Muscle of leg (tissue), 3 donors: ENCODE measurements at regions not wholly inside any gene's neighbourhood (a gene's known extent, or its start where the extent isn't known, plus 50 kb on each side); places are given as distances from the start of the nearest gene placed in this dataset.

Source experiments
- DNase-seq: peaks from one replicate; pipeline ENCODE4 v3.0.0; 2013
- H3K27ac ChIP-seq: one replicate; pipeline ENCODE4 v1.5.1; 2013; ENCODE audit warnings: mild to moderate bottlenecking, low read length, control low read depth
- H3K27me3 ChIP-seq: one replicate; pipeline ENCODE4 v1.6.1; 2013; ENCODE audit warnings: low read length; ENCODE audit not compliant: control insufficient read depth, insufficient read depth
- H3K36me3 ChIP-seq: one replicate; pipeline ENCODE4 v1.6.1; 2013; ENCODE audit warnings: low read length; ENCODE audit not compliant: control insufficient read depth, insufficient read depth
- H3K4me1 ChIP-seq: one replicate; pipeline ENCODE4 v1.6.1; 2013; ENCODE audit warnings: low read length; ENCODE audit not compliant: control insufficient read depth, insufficient read depth
- H3K4me3 ChIP-seq: one replicate; pipeline ENCODE4 v1.5.1; 2013; ENCODE audit warnings: low read length, control low read depth
- H3K9me3 ChIP-seq: replicated peaks from 2 replicates; pipeline ENCODE4 v1.6.1; 2013; ENCODE audit warnings: low read depth, low read length; ENCODE audit not compliant: control insufficient read depth
- WGBS: methylation state at CpG from one replicate; pipeline ENCODE4 v1.1.5; 2013; ENCODE audit warnings: missing lambda C conversion rate; ENCODE audit not compliant: insufficient coverage; 5-methylcytosine and 5-hydroxymethylcytosine counted together

- Histone ChIP-seq H3K27me3 (no peaks in the 10 kb centered on the region), H3K4me3 (no peak overlapping the region), H3K4me1 (no peaks in the 10 kb centered on the region), H3K36me3 (no peaks in the 10 kb centered on the region), H3K9me3 (no peaks in the 10 kb centered on the region), H3K27ac (no peak overlapping the region)
- DNase-seq: peak; percentile 69
- WGBS: no CpG with 5 or more reads among the region's 5 CpGs
Observed at GRCh38 chr5:42881416-42882117, 69.9 kb upstream of the SELENOP start.

DNA sequence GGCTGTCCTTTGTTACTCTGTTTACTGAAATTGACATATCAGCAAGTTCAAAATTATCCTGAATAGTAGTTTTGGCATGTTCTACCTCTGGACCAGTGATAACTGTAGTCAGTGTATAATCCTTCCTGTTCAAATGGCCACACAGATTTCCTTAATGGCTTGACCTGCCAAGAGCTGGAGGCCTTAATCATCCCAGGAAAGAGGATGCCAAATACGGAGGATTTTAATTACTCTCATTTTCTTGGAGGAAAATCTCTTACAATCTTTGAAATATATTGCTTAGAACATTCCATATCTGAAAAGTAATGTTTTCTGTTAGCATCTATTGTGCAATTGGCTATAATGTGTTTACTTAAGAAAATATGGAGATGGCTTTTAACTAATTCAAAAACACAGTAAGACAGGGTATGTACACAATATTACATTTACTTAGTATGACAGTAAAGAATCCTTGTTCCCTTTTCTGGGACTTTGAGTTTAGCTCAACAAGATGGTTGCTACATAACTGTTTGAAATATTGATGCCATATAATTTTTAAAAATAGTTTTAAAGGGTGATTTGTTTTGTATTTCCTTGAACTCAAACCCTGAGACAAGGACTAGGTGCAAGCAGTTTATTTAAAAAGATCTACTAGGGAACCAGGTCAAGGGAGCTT, 68.9 kb upstream of the SELENOP start:
- WGBS: no CpG with 5 or more reads among the region's 1 CpG
- H3K27ac ChIP-seq: no peak overlapping the region
- no peaks in the 10 kb centered on the region for H3K9me3 ChIP-seq
- H3K36me3 ChIP-seq: no peaks in the 10 kb centered on the region
- H3K27me3 ChIP-seq: no peaks in the 10 kb centered on the region
- H3K4me3 ChIP-seq: no peak overlapping the region
- H3K4me1 ChIP-seq: no peaks in the 10 kb centered on the region
- DNase-seq: no peak

DNA sequence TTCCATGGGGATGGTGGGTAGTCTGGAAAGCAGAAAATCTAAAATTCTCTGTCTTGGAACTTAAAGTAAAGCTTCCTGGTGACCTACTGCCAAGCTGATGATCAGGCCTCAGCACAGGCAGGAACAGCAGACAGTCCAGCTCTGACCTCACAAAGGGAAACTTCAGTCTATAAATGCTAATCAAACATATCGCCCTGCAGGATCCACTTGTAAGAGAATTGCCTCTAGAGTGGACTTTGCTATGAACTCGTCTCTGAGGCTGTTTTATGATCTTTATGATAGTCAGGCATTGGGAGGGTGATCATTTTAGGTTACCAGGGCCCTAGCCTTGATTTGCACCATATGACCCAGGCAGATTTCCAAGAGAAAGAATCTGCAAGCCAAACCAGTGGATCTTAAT, 67.6 kb upstream of the SELENOP start:
- no peaks in the 10 kb centered on the region for H3K27me3 ChIP-seq
- WGBS: no CpG with 5 or more reads among the region's 2 CpGs
- H3K27ac ChIP-seq: no peak overlapping the region
- H3K9me3 ChIP-seq: no peaks in the 10 kb centered on the region
- H3K36me3 ChIP-seq: no peaks in the 10 kb centered on the region
- no peak overlapping the region for H3K4me3 ChIP-seq
- H3K4me1 ChIP-seq: no peaks in the 10 kb centered on the region
- peak; percentile 18 for DNase-seq

GRCh38 chr5:42878550-42878949, 66.9 kb upstream of the SELENOP start:
- H3K4me3 ChIP-seq: no peak overlapping the region
- H3K27ac ChIP-seq: no peak overlapping the region
- H3K9me3 ChIP-seq: no peaks in the 10 kb centered on the region
- H3K27me3 ChIP-seq: no peaks in the 10 kb centered on the region
- no CpG with 5 or more reads among the region's 4 CpGs for WGBS
- no peaks in the 10 kb centered on the region for H3K4me1 ChIP-seq
- DNase-seq: no peak
- H3K36me3 ChIP-seq: no peaks in the 10 kb centered on the region

GRCh38 chr5:42878041-42878440, 66.3 kb upstream of the SELENOP start:
- H3K36me3 ChIP-seq: no peaks in the 10 kb centered on the region
- no peaks in the 10 kb centered on the region for H3K4me1 ChIP-seq
- H3K27me3 ChIP-seq: no peaks in the 10 kb centered on the region
- no peaks in the 10 kb centered on the region for H3K9me3 ChIP-seq
- no peak overlapping the region for H3K4me3 ChIP-seq
- H3K27ac ChIP-seq: no peak overlapping the region
- DNase-seq: no peak

DNA sequence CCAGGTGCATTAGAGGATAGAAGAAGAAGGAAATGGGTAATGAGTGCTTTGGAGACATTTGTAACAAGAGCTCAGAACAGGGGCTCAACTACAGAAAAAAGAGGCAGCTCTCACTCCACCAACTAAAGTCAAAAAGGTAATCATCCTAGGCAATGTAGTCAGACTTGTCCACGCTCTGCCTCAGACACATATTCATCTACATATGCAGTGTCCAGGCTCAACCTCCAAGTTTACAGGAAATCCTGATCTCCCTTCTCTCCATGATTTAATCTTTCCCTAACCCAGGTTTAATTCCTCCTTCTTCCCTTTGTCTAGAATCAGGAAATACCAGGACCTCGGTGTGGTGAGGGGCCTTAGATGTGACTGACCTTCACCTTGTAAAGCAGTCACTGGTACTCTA, 65.7 kb upstream of the SELENOP start:
- H3K27me3 ChIP-seq: no peaks in the 10 kb centered on the region
- no peaks in the 10 kb centered on the region for H3K9me3 ChIP-seq
- H3K27ac ChIP-seq: no peak overlapping the region
- H3K4me3 ChIP-seq: no peak overlapping the region
- WGBS: 67% methylated on average over 1 of the region's 2 CpGs
- H3K4me1 ChIP-seq: no peaks in the 10 kb centered on the region
- no peak for DNase-seq
- H3K36me3 ChIP-seq: no peaks in the 10 kb centered on the region

DNA sequence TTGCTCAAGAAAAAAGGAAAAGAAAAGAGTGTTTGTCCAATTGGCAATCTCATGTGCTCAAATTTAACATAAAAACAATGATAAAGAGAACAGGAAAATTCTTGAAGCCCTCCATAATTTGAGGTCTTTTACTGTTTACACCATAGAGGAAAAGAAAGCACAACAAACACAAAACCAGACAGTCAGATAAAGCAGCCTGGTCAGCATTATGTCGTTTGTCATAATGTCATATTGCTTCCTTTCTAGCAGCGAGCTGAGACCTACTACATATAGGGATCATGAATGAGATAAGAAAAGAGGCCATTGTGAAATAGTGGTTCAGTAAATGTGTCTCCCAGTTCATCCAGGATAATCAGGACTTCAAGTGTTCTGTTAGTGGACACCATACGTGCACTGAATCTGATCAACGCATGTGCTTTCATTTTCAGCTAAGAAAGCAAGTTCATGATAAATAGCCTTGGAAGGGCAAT, 64.7 kb upstream of the SELENOP start:
- Histone ChIP-seq H3K9me3 (no peaks in the 10 kb centered on the region), H3K4me1 (no peaks in the 10 kb centered on the region), H3K27me3 (no peaks in the 10 kb centered on the region), H3K27ac (no peak overlapping the region), H3K4me3 (no peak overlapping the region), H3K36me3 (no peaks in the 10 kb centered on the region)
- WGBS: 65% methylated on average over 2 of the region's 4 CpGs
- peak; percentile 13 for DNase-seq

GRCh38 chr5:42875785-42876374, 64.2 kb upstream of the SELENOP start:
- H3K36me3 ChIP-seq: no peaks in the 10 kb centered on the region
- DNase-seq: peak; percentile 27
- H3K4me3 ChIP-seq: no peak overlapping the region
- no peaks in the 10 kb centered on the region for H3K27me3 ChIP-seq
- H3K27ac ChIP-seq: no peak overlapping the region
- H3K4me1 ChIP-seq: no peaks in the 10 kb centered on the region
- no peaks in the 10 kb centered on the region for H3K9me3 ChIP-seq
- 33% methylated on average over 1 of the region's 1 CpG for WGBS

DNA sequence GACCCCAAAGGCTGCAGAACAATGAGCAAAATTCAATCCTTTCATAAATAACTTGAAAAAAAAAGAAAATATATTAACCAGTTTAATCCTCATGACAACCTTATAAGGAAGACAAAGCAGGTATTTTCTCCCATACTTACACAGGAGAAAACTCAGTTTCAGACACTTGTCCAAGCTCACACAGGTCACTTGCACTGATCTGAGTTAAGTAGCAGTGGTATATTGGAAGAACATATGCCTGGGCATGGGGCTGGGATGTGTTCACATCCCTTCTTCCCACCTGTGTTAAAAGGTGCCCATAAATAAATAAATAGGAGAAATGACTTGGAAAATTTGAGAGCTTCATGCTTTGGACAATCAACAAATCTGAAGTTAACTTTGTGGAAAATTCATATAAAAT, 63.5 kb upstream of the SELENOP start:
- Histone ChIP-seq H3K27ac (no peak overlapping the region), H3K27me3 (no peaks in the 10 kb centered on the region), H3K4me3 (no peak overlapping the region), H3K4me1 (no peaks in the 10 kb centered on the region), H3K9me3 (no peaks in the 10 kb centered on the region), H3K36me3 (no peaks in the 10 kb centered on the region)
- DNase-seq: no peak

GRCh38 chr5:42874621-42875198, 63.0 kb upstream of the SELENOP start:
- no peak overlapping the region for H3K4me3 ChIP-seq
- DNase-seq: no peak
- H3K27me3 ChIP-seq: no peaks in the 10 kb centered on the region
- no peaks in the 10 kb centered on the region for H3K4me1 ChIP-seq
- no peak overlapping the region for H3K27ac ChIP-seq
- no CpG with 5 or more reads among the region's 2 CpGs for WGBS
- no peaks in the 10 kb centered on the region for H3K9me3 ChIP-seq
- no peaks in the 10 kb centered on the region for H3K36me3 ChIP-seq
